Osteoblast (primary cell): ENCODE measurements at regions not wholly inside any gene's neighbourhood (a gene's known extent, or its start where the extent isn't known, plus 50 kb on each side); places are given as distances from the start of the nearest gene placed in this dataset.

Experiments
- DNase-seq: peaks from one replicate; pipeline ENCODE4 v3.0.0; 2011; ENCODE audit warnings: low spot score, mixed read lengths; ENCODE audit not compliant: insufficient read length; ENCODE audit errors: missing footprints
- H2AFZ ChIP-seq: 2 replicates; pipeline ENCODE4 v1.6.0; 2011; ENCODE audit warnings: mild to moderate bottlenecking, low read length
- H3K27ac ChIP-seq: 2 replicates; pipeline ENCODE4 v1.5.1; 2011; ENCODE audit warnings: mild to moderate bottlenecking, low read depth, low read length, moderate library complexity
- H3K27me3 ChIP-seq: 2 replicates; pipeline ENCODE4 v1.6.0; 2012; ENCODE audit warnings: mild to moderate bottlenecking, control low read depth, inconsistent platforms, low read length, moderate library complexity; ENCODE audit not compliant: insufficient read depth
- H3K36me3 ChIP-seq: 2 replicates; pipeline ENCODE4 v1.5.1; 2011; ENCODE audit warnings: mild to moderate bottlenecking, low read length, control low read depth, moderate library complexity; ENCODE audit not compliant: insufficient read depth
- H3K4me1 ChIP-seq: 2 replicates; pipeline ENCODE4 v1.5.1; 2011; ENCODE audit warnings: mild to moderate bottlenecking, low read length, control low read depth, moderate library complexity; ENCODE audit not compliant: insufficient read depth
- H3K4me2 ChIP-seq: 2 replicates; pipeline ENCODE4 v1.6.0; 2011; ENCODE audit warnings: mild to moderate bottlenecking, low read length; ENCODE audit not compliant: insufficient read depth
- H3K4me3 ChIP-seq: fragments of 200-600 bp; sonication (generic); 3 replicates; pipeline ENCODE4 v1.5.1; 2012; ENCODE audit warnings: mild to moderate bottlenecking, low read length, inconsistent platforms; ENCODE audit not compliant: insufficient read depth
- H3K79me2 ChIP-seq: 2 replicates; pipeline ENCODE4 v1.6.0; 2012; ENCODE audit warnings: mild to moderate bottlenecking, low read length, control low read depth, inconsistent platforms; ENCODE audit not compliant: insufficient read depth
- H3K9me3 ChIP-seq: 2 replicates; pipeline ENCODE4 v1.5.1; 2011; ENCODE audit warnings: low read depth, low read length, control low read depth
- H4K20me1 ChIP-seq: 2 replicates; pipeline ENCODE4 v1.6.0; 2012; ENCODE audit warnings: mild to moderate bottlenecking, low read length, control low read depth; ENCODE audit not compliant: insufficient read depth
- CTCF ChIP-seq: IDR thresholded peaks from 2 replicates; pipeline ENCODE4 v1.5.1; 2011; ENCODE audit warnings: mild to moderate bottlenecking, low read depth, low read length, moderate library complexity; ENCODE audit errors: extremely low read depth

GRCh38 chr6:148614602-148615001 is 132.2 kb upstream of the UST start:
- TF ChIP-seq CTCF = no peak
- Histone ChIP-seq H3K79me2 (no peaks in the 10 kb centered on the region), H3K27ac (no peak overlapping the region), H3K4me2 (no peak overlapping the region), H3K9me3 (no peaks in the 10 kb centered on the region), H3K4me3 (no peak overlapping the region), H2AFZ (no peak overlapping the region), H3K4me1 (peaks cover 16% of the 10 kb centered on the region), H4K20me1 (no peaks in the 10 kb centered on the region), H3K36me3 (no peaks in the 10 kb centered on the region), H3K27me3 (no peaks in the 10 kb centered on the region)
- DNase-seq = no peak

GRCh38 chr6:148616841-148617240 is 130.0 kb upstream of the UST start:
- DNase-seq = no peak
- Histone ChIP-seq H3K27ac (no peak overlapping the region), H3K4me2 (no peak overlapping the region), H3K4me3 (no peak overlapping the region), H2AFZ (no peak overlapping the region), H4K20me1 (no peaks in the 10 kb centered on the region), H3K79me2 (no peaks in the 10 kb centered on the region), H3K4me1 (peaks cover 4% of the 10 kb centered on the region), H3K9me3 (no peaks in the 10 kb centered on the region), H3K27me3 (no peaks in the 10 kb centered on the region), H3K36me3 (no peaks in the 10 kb centered on the region)
- TF ChIP-seq CTCF = no peak

GRCh38 chr6:148617530-148617929 is 129.3 kb upstream of the UST start:
- Histone ChIP-seq H3K9me3 (no peaks in the 10 kb centered on the region), H3K27me3 (no peaks in the 10 kb centered on the region), H3K79me2 (no peaks in the 10 kb centered on the region), H3K27ac (no peak overlapping the region), H4K20me1 (no peaks in the 10 kb centered on the region), H3K36me3 (no peaks in the 10 kb centered on the region), H2AFZ (no peak overlapping the region), H3K4me2 (no peak overlapping the region), H3K4me3 (no peak overlapping the region), H3K4me1 (peaks cover 4% of the 10 kb centered on the region)
- TF ChIP-seq CTCF = no peak
- no peak for DNase-seq

- no peak overlapping the region for H3K4me2 ChIP-seq
- no peak for DNase-seq
- no peak for TF ChIP-seq CTCF
- H3K79me2 ChIP-seq = no peaks in the 10 kb centered on the region
- no peaks in the 10 kb centered on the region for H3K27me3 ChIP-seq
- peaks cover 4% of the 10 kb centered on the region for H3K4me1 ChIP-seq
- no peak overlapping the region for H2AFZ ChIP-seq
- H3K27ac ChIP-seq = no peak overlapping the region
- H3K4me3 ChIP-seq = no peak overlapping the region
- H3K36me3 ChIP-seq = no peaks in the 10 kb centered on the region
- H4K20me1 ChIP-seq = no peaks in the 10 kb centered on the region
- no peaks in the 10 kb centered on the region for H3K9me3 ChIP-seq
Measured at GRCh38 chr6:148619891-148620290, 126.9 kb upstream of the UST start.
